IMR-90 (cell line): ENCODE measurements at regions not wholly inside any gene's neighbourhood (a gene's known extent, or its start where the extent isn't known, plus 50 kb on each side); places are given as distances from the start of the nearest gene placed in this dataset.

Experiments used
- ATAC-seq: fragments of 200-7000 bp; cut with Tn5 transposase; 2 replicates; pipeline ENCODE4 v1.9.1; 2020; ENCODE audit warnings: low read depth, mild to moderate bottlenecking, moderate library complexity
- BruUV-seq: library from RNA; stranded (reverse); fragments of 400-500 nt; replicated peaks from 2 replicates; lab custom pipeline; 2021; lab: Mats Ljungman, UMichigan
- CTCF ChIA-PET: fragments of 300-600 bp; formaldehyde crosslinking; extraction: SDS; loops from one replicate; lab custom pipeline; 2021; ENCODE audit warnings: antibody characterized with exemption; lab: Yijun Ruan, JAX
- POLR2A ChIA-PET: fragments of 300-600 bp; sonication (Branson Sonifier 250); formaldehyde crosslinking; loops from one replicate; lab custom pipeline; 2022; ENCODE audit warnings: antibody characterized with exemption; ENCODE audit not compliant: unreplicated experiment; lab: Charles Lee
- DNase-seq: peaks from one replicate; pipeline ENCODE4 v3.0.0; 2013
- H2AFZ ChIP-seq: replicated peaks from 2 replicates; pipeline ENCODE3; 2013; ENCODE audit warnings: low read length, mild to moderate bottlenecking; ENCODE audit not compliant: poor library complexity
- H2AK5ac ChIP-seq: 2 replicates; pipeline ENCODE4 v1.6.1; 2013; ENCODE audit warnings: low read depth, low read length, inconsistent platforms
- H2AK9ac ChIP-seq: replicated peaks from 2 replicates; pipeline ENCODE3; 2013; ENCODE audit warnings: mild to moderate bottlenecking, low read depth, low read length, moderate library complexity; ENCODE audit not compliant: poor library complexity
- H2BK120ac ChIP-seq: 2 replicates; pipeline ENCODE4 v1.6.1; 2013; ENCODE audit warnings: low read depth, low read length, inconsistent platforms
- H2BK15ac ChIP-seq: 3 replicates; pipeline ENCODE4 v1.6.1; 2013; ENCODE audit warnings: low read depth, low read length, inconsistent platforms
- H2BK20ac ChIP-seq: 2 replicates; pipeline ENCODE4 v1.6.1; 2013; ENCODE audit warnings: low read depth, mild to moderate bottlenecking, inconsistent platforms, low read length, moderate library complexity
- H2BK5ac ChIP-seq: 2 replicates; pipeline ENCODE4 v1.6.1; 2013; ENCODE audit warnings: mild to moderate bottlenecking, low read depth, low read length, inconsistent platforms; ENCODE audit not compliant: poor library complexity, severe bottlenecking
- H3K14ac ChIP-seq: replicated peaks from 2 replicates; pipeline ENCODE4 v1.6.1; 2013; ENCODE audit warnings: low read depth, low read length, inconsistent platforms
- H3K18ac ChIP-seq: 2 replicates; pipeline ENCODE4 v1.6.1; 2013; ENCODE audit warnings: low read depth, low read length, control low read depth
- H3K23ac ChIP-seq: 2 replicates; pipeline ENCODE4 v1.6.1; 2013; ENCODE audit warnings: low read depth, low read length, inconsistent platforms
- H3K27ac ChIP-seq: 2 replicates; pipeline ENCODE4 v1.5.1; 2013; ENCODE audit warnings: mild to moderate bottlenecking, control low read depth, low read length; ENCODE audit not compliant: insufficient read depth
- H3K27me3 ChIP-seq: 2 replicates; pipeline ENCODE4 v1.6.1; 2013; ENCODE audit warnings: low read length; ENCODE audit not compliant: control insufficient read depth, insufficient read depth
- H3K36me3 ChIP-seq: 2 replicates; pipeline ENCODE4 v1.6.1; 2013; ENCODE audit warnings: low read length, mixed read lengths; ENCODE audit not compliant: control insufficient read depth, insufficient read depth
- H3K4ac ChIP-seq: 2 replicates; pipeline ENCODE4 v1.6.1; 2013; ENCODE audit warnings: low read depth, low read length, inconsistent platforms
- H3K4me1 ChIP-seq: 2 replicates; pipeline ENCODE4 v1.6.1; 2013; ENCODE audit warnings: low read length, mixed read lengths; ENCODE audit not compliant: control insufficient read depth, insufficient read depth
- H3K4me2 ChIP-seq: 2 replicates; pipeline ENCODE4 v1.6.1; 2013; ENCODE audit warnings: low read depth, mild to moderate bottlenecking, control low read depth, low read length, moderate library complexity
- H3K4me3 ChIP-seq: 2 replicates; pipeline ENCODE4 v1.5.1; 2013; ENCODE audit warnings: low read depth, mild to moderate bottlenecking, control low read depth, low read length, moderate library complexity; ENCODE audit not compliant: insufficient read depth
- H3K56ac ChIP-seq: 2 replicates; pipeline ENCODE4 v1.6.1; 2013; ENCODE audit warnings: low read length, inconsistent platforms; ENCODE audit not compliant: insufficient read depth; ENCODE audit errors: extremely low read depth
- H3K79me1 ChIP-seq, 2 experiments: 2 replicates each; pipeline ENCODE4 v1.6.1; 2013; ENCODE audit warnings: low read length in 2 of 2, inconsistent platforms in 1 of 2, low read depth in 1 of 2
- H3K9ac ChIP-seq: 2 replicates; pipeline ENCODE4 v1.6.1; 2013; ENCODE audit warnings: low read depth, low read length, control low read depth
- H3K9me1 ChIP-seq: 2 replicates; pipeline ENCODE4 v1.6.1; 2013; ENCODE audit warnings: low read length, inconsistent platforms; ENCODE audit not compliant: insufficient read depth
- H3K9me3 ChIP-seq: 2 replicates; pipeline ENCODE4 v1.6.1; 2013; ENCODE audit warnings: low read length; ENCODE audit not compliant: control insufficient read depth, insufficient read depth
- H4K20me1 ChIP-seq: 2 replicates; pipeline ENCODE4 v1.6.1; 2013; ENCODE audit warnings: low read length, inconsistent platforms; ENCODE audit not compliant: insufficient read depth
- H4K5ac ChIP-seq: 2 replicates; pipeline ENCODE4 v1.6.1; 2013; ENCODE audit warnings: mild to moderate bottlenecking, low read depth, low read length, control low read depth
- H4K8ac ChIP-seq, 2 experiments: 2 replicates each; pipeline ENCODE4 v1.6.1; 2013; ENCODE audit warnings: low read depth in 2 of 2, low read length in 2 of 2, control low read depth in 1 of 2, inconsistent platforms in 1 of 2
- H4K91ac ChIP-seq: 2 replicates; pipeline ENCODE4 v1.6.1; 2013; ENCODE audit warnings: low read depth, low read length, inconsistent platforms; ENCODE audit not compliant: insufficient read depth
- CEBPB ChIP-seq: IDR thresholded peaks from 2 replicates; pipeline ENCODE4 v1.6.1; 2012; ENCODE audit warnings: low read depth, low read length, improper control_type of control experiment
- NFE2L2 ChIP-seq: fragments of 150-350 bp; IDR thresholded peaks from 2 replicates; pipeline ENCODE4 v1.6.1; 2016; ENCODE audit warnings: low read depth, mild to moderate bottlenecking, low read length
- WGBS, 2 experiments: methylation state at CpG; one replicate each; pipeline versions ENCODE4 v1.1.5 to v1.1.7; 2013; ENCODE audit warnings: missing lambda C conversion rate in 2 of 2; ENCODE audit not compliant: insufficient read length in 1 of 2; ENCODE audit errors: extremely low coverage in 2 of 2; 5-methylcytosine and 5-hydroxymethylcytosine counted together
- dilution Hi-C: fragments of 300-500 bp; cut with HindIII; formaldehyde crosslinking; loops from one replicate; pipeline ENCODE4 v1.14.3; 2018; ENCODE audit warnings: low sequenced_read_pairs; ENCODE audit not compliant: unreplicated experiment
- in situ Hi-C: fragments of 300-500 bp; cut with MboI; formaldehyde crosslinking; loops from 3 replicates; pipeline ENCODE4 v1.14.3; 2019; ENCODE audit warnings: low sequenced_read_pairs, inconsistent platforms, mixed read lengths
- intact Hi-C: fragments of 100-400 bp; cut with micrococcal nuclease; formaldehyde crosslinking; loops from 2 replicates; pipeline ENCODE4 v1.10.0; 2022

GRCh38 chr4:113840861-113841260 is 79.3 kb upstream of the CAMK2D start:
- H3K79me1 ChIP-seq = no peaks in the 10 kb centered on the region; a peak in 1 of 4 replicates
- no peak overlapping the region for H4K91ac ChIP-seq
- H4K5ac ChIP-seq = no peak overlapping the region
- no peak overlapping the region for H2BK120ac ChIP-seq
- ChIA-PET CTCF (interaction anchor here (0.6 kb wide), 2 partner anchors 407 to 816 kb away, joined by 4 to 7 read pairs; no protein-coding TSS in a partner anchor), POLR2A (no interaction called here)
- H2BK5ac ChIP-seq = no peak overlapping the region
- intact Hi-C loops = no loop called here
- no CpG with 5 or more reads among the region's 2 CpGs for WGBS, 2 experiments
- DNase-seq (peak; percentile 54), ATAC-seq (no peak)
- H3K18ac ChIP-seq = no peak overlapping the region
- no peak overlapping the region for H2BK15ac ChIP-seq
- TF ChIP-seq NFE2L2 = no peak
- TF ChIP-seq CEBPB = peak; percentile 74
- H3K9ac ChIP-seq = no peak overlapping the region
- no TSS peak for BruUV-seq
- in situ Hi-C loops = no loop called here
- H3K14ac ChIP-seq = no peak overlapping the region
- no peaks in the 10 kb centered on the region; the same call in 1 of the 2 replicates for H3K36me3 ChIP-seq
- no peaks in the 10 kb centered on the region for H4K20me1 ChIP-seq
- no peak overlapping the region for H3K4me2 ChIP-seq
- no peak overlapping the region for H2AK5ac ChIP-seq
- H3K23ac ChIP-seq = no peak overlapping the region
- no peaks in the 10 kb centered on the region for H3K27me3 ChIP-seq
- peaks cover 8% of the 10 kb centered on the region for H3K4me1 ChIP-seq
- no peaks in the 10 kb centered on the region for H3K9me3 ChIP-seq
- H3K9me1 ChIP-seq = peaks cover 7% of the 10 kb centered on the region
- H3K56ac ChIP-seq = no peak overlapping the region
- no peak overlapping the region for H3K27ac ChIP-seq
- H2AFZ ChIP-seq = no peak overlapping the region
- H2AK9ac ChIP-seq = no peak overlapping the region
- H2BK20ac ChIP-seq = no peak overlapping the region
- no peak overlapping the region for H3K4ac ChIP-seq
- no peak overlapping the region; a peak in 1 of 4 replicates for H4K8ac ChIP-seq
- dilution Hi-C loops = no loop called here
- H3K4me3 ChIP-seq = no peak overlapping the region
